NCI-H1694 treated with DMSO at 0.1 percent for 48 hours (cell line): ENCODE measurements at regions not wholly inside any gene's neighbourhood (a gene's known extent, or its start where the extent isn't known, plus 50 kb on each side); places are given as distances from the start of the nearest gene placed in this dataset.

Experiments
- DNase-seq: peaks from one replicate; lab custom pipeline; 2025; lab: John Stamatoyannopoulos, UW

DNA sequence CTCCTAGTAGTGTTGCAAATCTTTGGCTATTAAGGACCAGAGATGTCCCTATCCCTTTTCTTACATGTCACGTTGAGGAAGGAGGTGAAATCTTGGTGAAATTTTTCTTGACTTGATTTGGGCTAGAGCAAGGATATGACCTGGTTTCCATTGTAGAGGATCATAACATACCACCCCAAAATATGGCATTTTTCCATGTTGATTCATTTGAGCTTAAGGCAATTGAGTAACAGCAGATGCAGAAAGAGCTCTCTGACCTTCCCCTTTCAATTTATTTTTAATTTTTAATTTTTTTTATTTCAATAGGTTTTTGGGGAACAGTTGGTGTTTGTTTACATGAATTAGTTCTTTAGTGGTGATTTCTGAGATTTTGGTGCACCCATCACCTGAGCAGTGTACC is 61.2 kb upstream of the MAP1B start:
- DNase-seq: no peak

DNA sequence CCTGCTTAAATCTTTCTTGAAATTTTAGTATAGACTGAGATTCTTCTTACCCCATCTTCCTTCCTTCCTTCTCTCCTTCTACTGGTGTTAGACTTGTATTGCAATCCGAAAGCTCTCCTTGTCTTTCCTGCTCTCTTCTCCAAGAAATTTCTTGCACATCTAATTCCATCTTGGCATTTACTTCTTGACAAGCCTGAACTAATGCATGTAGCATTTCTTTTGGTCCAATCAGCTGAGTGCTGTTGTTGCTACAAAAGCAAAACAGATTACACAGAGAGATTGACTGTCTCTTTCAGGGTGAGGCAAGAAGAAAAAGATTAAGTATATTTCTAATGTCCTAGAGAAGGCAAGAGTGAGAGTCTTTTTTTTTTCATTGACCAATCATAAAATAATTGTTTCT is 51.6 kb upstream of the MAP1B start:
- no peak for DNase-seq
